GM19452 (cell line): ENCODE measurements at regions not wholly inside any gene's neighbourhood (a gene's known extent, or its start where the extent isn't known, plus 50 kb on each side); places are given as distances from the start of the nearest gene placed in this dataset.

Source experiments
- ATAC-seq: cut with Tn5 transposase; IDR thresholded peaks from one replicate; pipeline ENCODE4 v1.9.1; 2021; ENCODE audit not compliant: unreplicated experiment

- ATAC-seq: no peak
Observed at GRCh38 chr6:105818505-105818904, 267.6 kb upstream of the PRDM1 start.

DNA sequence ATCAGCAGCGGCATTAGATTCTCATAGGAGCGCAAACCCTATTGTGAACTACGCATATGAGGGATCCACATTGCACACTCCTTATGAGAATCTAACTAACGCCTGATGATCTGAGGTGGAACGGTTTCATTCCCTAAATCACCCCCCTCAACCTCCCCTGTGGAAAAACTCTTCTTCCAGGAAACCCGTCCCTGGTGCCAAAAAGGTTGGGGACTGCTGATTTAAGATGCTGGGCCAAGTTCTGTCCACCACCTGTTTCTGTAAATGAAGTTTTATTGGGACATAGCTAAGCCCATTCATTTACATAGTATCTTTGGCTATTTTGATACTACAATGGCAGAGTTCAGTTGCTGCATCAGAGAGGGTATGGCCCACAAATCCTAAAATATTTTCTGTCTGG, 268.2 kb upstream of the PRDM1 start:
- ATAC-seq: no peak

- no peak for ATAC-seq
Observed at GRCh38 chr6:105817370-105817769, 268.8 kb upstream of the PRDM1 start.

DNA sequence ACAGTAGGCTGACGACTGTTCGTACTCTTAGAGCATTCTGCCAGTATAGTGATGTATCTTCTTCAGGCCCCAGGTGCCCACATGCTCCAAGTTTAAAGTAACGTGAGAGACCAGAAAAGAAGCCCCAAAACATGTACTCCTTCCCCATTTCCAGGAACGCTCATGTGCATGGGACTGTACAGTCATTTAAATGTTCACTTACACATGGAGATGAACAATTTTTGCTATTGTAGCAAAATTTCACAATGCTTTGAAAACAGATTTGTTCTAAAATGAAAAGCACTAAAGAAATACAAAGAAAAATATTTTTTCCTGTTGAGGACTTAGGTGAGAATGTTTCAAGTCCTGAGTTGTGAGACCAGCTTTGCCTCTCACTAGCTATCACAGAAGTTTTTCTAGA, 269.3 kb upstream of the PRDM1 start:
- no peak for ATAC-seq

GRCh38 chr6:105815661-105816555, 270.2 kb upstream of the PRDM1 start:
- no peak for ATAC-seq

DNA sequence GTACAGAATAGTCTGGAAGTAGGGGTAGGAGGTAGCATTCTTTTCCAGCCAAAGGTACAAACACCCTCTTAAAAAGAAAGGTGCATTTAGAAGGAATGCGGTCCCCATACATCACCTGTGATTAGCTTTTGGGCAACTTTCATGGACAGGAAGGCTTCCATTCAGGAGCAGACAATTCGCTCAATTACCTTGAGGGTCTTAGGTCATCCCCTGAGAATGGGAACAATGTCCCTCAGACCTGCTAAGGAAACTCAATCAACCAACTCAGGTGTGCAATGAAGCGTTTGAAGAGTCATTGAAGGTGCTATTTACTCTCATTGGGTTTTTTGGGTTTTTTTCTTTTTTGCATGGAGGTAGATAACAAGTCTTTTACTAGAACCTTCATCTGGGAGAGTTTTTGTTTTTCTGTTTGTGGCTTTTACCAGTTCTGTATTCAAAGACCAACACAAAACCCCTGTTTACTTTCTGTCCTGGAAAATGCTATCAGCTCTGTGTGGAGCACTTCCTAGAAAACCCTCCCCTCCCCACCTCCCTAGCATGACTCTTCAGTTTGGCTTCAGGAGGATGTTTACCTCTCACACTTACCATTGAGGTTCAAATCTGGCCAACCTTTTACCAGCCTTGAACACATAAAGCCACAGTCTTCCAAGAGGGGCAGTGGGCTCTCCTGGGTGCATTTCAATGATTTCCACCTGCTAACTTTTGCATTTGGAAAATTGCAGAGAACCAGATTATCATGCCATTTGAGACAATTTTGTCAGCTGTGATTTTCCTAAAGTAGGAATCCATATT, 271.2 kb upstream of the PRDM1 start:
- ATAC-seq: no peak

DNA sequence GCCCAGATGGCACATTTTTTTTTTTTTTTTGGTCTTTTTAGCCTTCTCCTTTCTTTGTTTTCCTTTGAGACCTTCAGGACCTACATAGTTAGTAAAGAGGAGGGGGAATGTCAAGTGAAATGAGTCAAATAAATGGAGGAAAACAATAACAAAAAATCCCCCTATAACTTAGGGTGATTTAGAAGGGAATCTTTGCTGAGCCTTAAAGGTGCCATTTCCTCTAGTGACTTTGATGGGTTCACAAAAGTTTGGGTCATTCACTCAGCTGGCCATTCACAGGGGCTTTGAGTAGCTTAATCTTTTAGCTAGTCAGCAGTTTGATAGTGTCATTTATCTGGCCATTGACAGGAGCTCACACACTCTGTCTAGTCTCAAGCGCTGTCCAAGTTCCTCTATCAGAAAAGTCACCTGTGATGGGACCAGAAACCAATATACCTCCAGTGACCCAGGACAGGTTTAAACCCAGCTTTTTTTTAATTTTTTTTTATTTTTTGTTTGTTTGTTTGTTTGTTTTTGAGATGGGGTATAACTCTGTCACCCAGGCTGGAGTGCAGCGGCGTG, 275.1 kb upstream of the PRDM1 start:
- no peak for ATAC-seq

GRCh38 chr6:105810105-105810921, 275.8 kb upstream of the PRDM1 start:
- peak; percentile 80 for ATAC-seq

DNA sequence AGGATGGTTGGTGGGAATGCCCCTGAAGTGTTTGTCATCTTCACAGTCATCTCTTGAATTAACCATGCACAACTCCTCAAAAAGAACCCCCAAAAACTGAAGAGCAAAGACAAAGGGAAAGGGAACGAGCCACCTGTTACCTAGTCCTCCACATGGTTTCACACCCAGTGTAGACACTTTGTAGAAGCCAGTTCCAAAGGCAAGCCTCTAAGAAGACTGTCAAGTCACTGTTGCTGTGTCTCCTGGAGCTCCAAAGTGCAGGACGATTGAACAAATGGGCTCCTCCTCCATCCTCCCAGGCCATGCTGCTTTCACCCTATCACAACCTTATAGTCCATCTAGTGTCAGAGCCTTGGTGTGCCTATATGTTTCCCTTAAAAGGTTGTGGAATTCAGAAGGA, 277.6 kb upstream of the PRDM1 start:
- no peak for ATAC-seq

GRCh38 chr6:105807905-105808304, 278.2 kb upstream of the PRDM1 start:
- no peak for ATAC-seq

- no peak for ATAC-seq
Observed at GRCh38 chr6:105806486-105806920, 279.6 kb upstream of the PRDM1 start.

- ATAC-seq: no peak
Observed at GRCh38 chr6:105805501-105806023, 280.6 kb upstream of the PRDM1 start.

- no peak for ATAC-seq
Observed at GRCh38 chr6:105804424-105804823, 281.7 kb upstream of the PRDM1 start.

- ATAC-seq: no peak
Observed at GRCh38 chr6:105804000-105804399, 282.1 kb upstream of the PRDM1 start.

- ATAC-seq: no peak
Observed at GRCh38 chr6:105803442-105803841, 282.7 kb upstream of the PRDM1 start.

DNA sequence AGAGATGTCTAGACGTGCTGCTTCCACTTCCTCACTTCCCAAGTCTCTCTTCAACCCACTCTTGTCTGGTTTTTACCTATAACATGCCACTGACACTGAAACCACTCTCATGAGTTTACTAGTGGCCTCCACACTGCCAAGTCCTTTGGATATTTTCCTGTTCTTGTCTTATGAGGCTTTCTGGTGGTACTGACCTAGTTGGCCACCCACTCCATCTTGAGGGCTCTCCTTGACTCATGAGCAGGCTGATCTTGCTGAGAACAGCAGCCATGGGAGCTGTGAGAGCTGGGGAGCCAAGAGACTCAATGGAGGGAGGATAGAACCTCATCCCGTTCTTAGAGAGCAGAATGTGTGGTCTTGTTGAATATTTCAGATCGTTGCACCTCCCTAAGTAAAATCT, 283.4 kb upstream of the PRDM1 start:
- no peak for ATAC-seq

DNA sequence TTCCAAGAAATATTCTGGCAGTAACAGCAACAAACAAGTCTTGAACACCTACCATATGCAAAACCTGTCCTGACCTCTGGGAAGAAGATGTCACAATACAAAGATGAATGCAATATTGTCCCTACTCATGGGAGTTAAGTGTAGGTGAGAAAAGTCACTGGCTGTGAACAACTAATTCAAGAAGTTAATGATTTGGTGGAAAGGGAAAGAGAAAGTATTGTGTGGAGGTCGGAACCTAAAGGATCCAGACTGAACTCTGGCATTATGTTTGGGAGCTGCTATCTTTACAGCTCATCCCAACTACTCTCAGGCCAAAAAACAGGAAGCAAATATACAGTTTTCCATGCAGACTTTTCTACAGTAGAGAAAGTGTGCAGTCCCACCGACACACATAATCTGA, 285.3 kb upstream of the PRDM1 start:
- ATAC-seq: no peak

GRCh38 chr6:105800398-105800797, 285.7 kb upstream of the PRDM1 start:
- ATAC-seq: no peak

DNA sequence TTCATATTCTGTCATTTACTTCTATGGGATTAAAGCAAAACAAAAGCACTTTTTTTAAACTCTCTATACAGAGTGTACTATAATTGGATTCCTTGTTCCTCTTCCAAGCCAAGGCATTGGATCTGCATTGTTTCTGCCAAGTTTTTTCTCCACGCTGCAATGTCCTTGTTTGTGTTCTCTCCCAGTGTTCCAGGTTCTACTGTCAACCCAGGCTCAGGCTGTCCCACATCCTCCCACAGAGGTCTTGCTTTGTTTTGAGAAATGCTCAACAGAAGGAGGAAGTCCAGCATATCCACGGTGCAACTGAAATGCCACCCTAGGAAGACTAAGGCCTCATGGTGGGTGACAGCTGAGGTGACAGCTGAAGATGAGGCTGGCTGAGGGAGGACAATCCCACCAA, 287.1 kb upstream of the PRDM1 start:
- ATAC-seq: no peak

DNA sequence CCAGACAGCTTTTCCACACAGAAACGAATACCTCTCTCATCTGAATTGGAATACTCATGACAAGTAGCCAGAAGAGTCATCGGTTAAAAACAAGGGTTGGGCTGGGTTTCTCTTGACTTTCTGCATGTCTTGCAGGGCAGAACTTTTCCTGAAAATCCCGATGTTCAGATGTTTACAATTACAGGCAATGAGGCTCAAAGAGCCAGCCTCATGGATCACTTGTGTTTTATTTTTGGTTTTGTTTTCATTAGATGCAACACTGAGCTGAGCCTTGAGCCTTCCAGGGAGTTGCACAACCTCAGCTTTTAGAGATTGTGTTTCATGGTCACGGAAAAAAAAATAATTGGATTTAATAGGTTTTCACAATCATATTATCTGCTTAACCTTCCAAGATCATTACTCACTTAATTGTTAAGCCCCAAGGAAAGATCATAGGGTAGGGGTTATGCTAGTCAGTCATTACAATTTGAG, 288.1 kb upstream of the PRDM1 start:
- no peak for ATAC-seq
